OCI-LY7 (cell line): ENCODE measurements at regions not wholly inside any gene's neighbourhood (a gene's known extent, or its start where the extent isn't known, plus 50 kb on each side); places are given as distances from the start of the nearest gene placed in this dataset.

Experiments
- CTCF ChIP-seq: fragments of 200-600 bp; sonication (generic); conservative IDR thresholded peaks from 2 replicates; pipeline ENCODE4 v1.5.1; 2014; ENCODE audit warnings: mild to moderate bottlenecking, antibody characterized with exemption, low read length, moderate library complexity, mixed read lengths
- EZH2phosphoT487 ChIP-seq: fragments of 200-600 bp; sonication (generic); IDR thresholded peaks from 2 replicates; pipeline ENCODE4 v1.6.1; 2018; ENCODE audit warnings: low read depth, borderline replicate concordance, mild to moderate bottlenecking, mixed run types, antibody characterized with exemption, low read length, moderate library complexity, mixed read lengths

GRCh38 chr12:31880340-31880739, 78.9 kb upstream of the RESF1 start:
- TF ChIP-seq CTCF = no peak
- no peak for TF ChIP-seq EZH2phosphoT487
